ENCODE measurements at regions not wholly inside any gene's neighbourhood (a gene's known extent, or its start where the extent isn't known, plus 50 kb on each side); places are given as distances from the start of the nearest gene placed in this dataset.
"Not testable (repeated sequence)": the region's sequence is repeated elsewhere in the genome, so short reads cannot be mapped to it uniquely, and the experiment has no call there.

- not testable (repeated sequence) for DNase-seq (ENCODE audit: low spot score, unreplicated experiment); H3K9me3 Mint-ChIP-seq (ENCODE audit: low read depth); H3K4me1 Mint-ChIP-seq (ENCODE audit: low read depth); H3K36me3 Mint-ChIP-seq (ENCODE audit: insufficient read depth); H3K4me3 Mint-ChIP-seq (ENCODE audit: low read depth); H3K27me3 Mint-ChIP-seq; H3K27ac Mint-ChIP-seq
Observed at GRCh38 chr10:76815505-76815904, 822.1 kb downstream of the KCNMA1 start.

GRCh38 chr10:76811430-76811829 is 826.2 kb downstream of the KCNMA1 start:
- no peak overlapping the region for H3K4me3 Mint-ChIP-seq (ENCODE audit: low read depth)
- H3K27me3 Mint-ChIP-seq = no peaks in the 10 kb centered on the region
- TF ChIP-seq CTCF (IDR thresholded peaks at IDR 0.05; ENCODE audit: unreplicated experiment) = no peak
- no peak overlapping the region for H3K27ac Mint-ChIP-seq
- peaks cover 7% of the 10 kb centered on the region for H3K9me3 Mint-ChIP-seq (ENCODE audit: low read depth)
- no peak for DNase-seq (ENCODE audit: low spot score, unreplicated experiment)
- H3K36me3 Mint-ChIP-seq (ENCODE audit: insufficient read depth) = no peaks in the 10 kb centered on the region
- no peaks in the 10 kb centered on the region for H3K4me1 Mint-ChIP-seq (ENCODE audit: low read depth)

GRCh38 chr10:76788452-76788811 is 849.2 kb downstream of the KCNMA1 start:
- no peak for DNase-seq (ENCODE audit: low spot score, unreplicated experiment)
- no peaks in the 10 kb centered on the region for H3K36me3 Mint-ChIP-seq (ENCODE audit: insufficient read depth)
- H3K4me3 Mint-ChIP-seq (ENCODE audit: low read depth) = no peak overlapping the region
- no peak overlapping the region for H3K27ac Mint-ChIP-seq
- H3K9me3 Mint-ChIP-seq (ENCODE audit: low read depth) = peaks cover 7% of the 10 kb centered on the region
- no peaks in the 10 kb centered on the region for H3K27me3 Mint-ChIP-seq
- no peak for TF ChIP-seq CTCF (IDR thresholded peaks at IDR 0.05; ENCODE audit: unreplicated experiment)
- peaks cover 2% of the 10 kb centered on the region for H3K4me1 Mint-ChIP-seq (ENCODE audit: low read depth)

GRCh38 chr10:76787746-76788451 is 849.7 kb downstream of the KCNMA1 start:
- Mint-ChIP-seq H3K36me3 (ENCODE audit: insufficient read depth) (no peaks in the 10 kb centered on the region), H3K27ac (no peak overlapping the region), H3K9me3 (ENCODE audit: low read depth) (peaks cover 8% of the 10 kb centered on the region), H3K4me1 (ENCODE audit: low read depth) (peaks cover 2% of the 10 kb centered on the region), H3K4me3 (ENCODE audit: low read depth) (no peak overlapping the region), H3K27me3 (no peaks in the 10 kb centered on the region)
- no peak for TF ChIP-seq CTCF (IDR thresholded peaks at IDR 0.05; ENCODE audit: unreplicated experiment)
- DNase-seq (ENCODE audit: low spot score, unreplicated experiment) = no peak

- H3K9me3 Mint-ChIP-seq (ENCODE audit: low read depth) = peaks cover 11% of the 10 kb centered on the region
- H3K27me3 Mint-ChIP-seq = no peaks in the 10 kb centered on the region
- DNase-seq (ENCODE audit: low spot score, unreplicated experiment) = no peak
- H3K36me3 Mint-ChIP-seq (ENCODE audit: insufficient read depth) = peaks cover 2% of the 10 kb centered on the region
- no peak for TF ChIP-seq CTCF (IDR thresholded peaks at IDR 0.05; ENCODE audit: unreplicated experiment)
- H3K27ac Mint-ChIP-seq = no peak overlapping the region
- H3K4me3 Mint-ChIP-seq (ENCODE audit: low read depth) = no peak overlapping the region
- peaks cover 2% of the 10 kb centered on the region for H3K4me1 Mint-ChIP-seq (ENCODE audit: low read depth)
Observed at GRCh38 chr10:76786504-76787072, 851.0 kb downstream of the KCNMA1 start.

GRCh38 chr10:76784076-76784475 is 853.5 kb downstream of the KCNMA1 start:
- no peak for TF ChIP-seq CTCF (IDR thresholded peaks at IDR 0.05; ENCODE audit: unreplicated experiment)
- Mint-ChIP-seq H3K27me3 (peaks cover 6% of the 10 kb centered on the region), H3K9me3 (ENCODE audit: low read depth) (peaks cover 9% of the 10 kb centered on the region), H3K4me3 (ENCODE audit: low read depth) (no peak overlapping the region), H3K4me1 (ENCODE audit: low read depth) (peaks cover 10% of the 10 kb centered on the region), H3K36me3 (ENCODE audit: insufficient read depth) (peaks cover 2% of the 10 kb centered on the region), H3K27ac (no peak overlapping the region)
- DNase-seq (ENCODE audit: low spot score, unreplicated experiment) = no peak
